WI38 (cell line): ENCODE measurements at regions not wholly inside any gene's neighbourhood (a gene's known extent, or its start where the extent isn't known, plus 50 kb on each side); places are given as distances from the start of the nearest gene placed in this dataset.

Experiments used
- H3K4me3 ChIP-seq: 2 replicates; pipeline ENCODE4 v1.5.1; 2011; ENCODE audit warnings: low read depth, mild to moderate bottlenecking, control low read depth, low read length
- CTCF ChIP-seq: IDR thresholded peaks from 2 replicates; pipeline ENCODE4 v1.5.1; 2012; ENCODE audit warnings: low read depth, mild to moderate bottlenecking, control low read depth, low read length

- TF ChIP-seq CTCF = no peak
- no peak overlapping the region for H3K4me3 ChIP-seq
These were observed 757.6 kb downstream of the LIG4 start for GRCh38 chr13:107457686-107458085.

- no peak overlapping the region for H3K4me3 ChIP-seq
- no peak for TF ChIP-seq CTCF
These were observed 758.9 kb downstream of the LIG4 start for GRCh38 chr13:107456431-107456830.

GRCh38 chr13:107452833-107453232, 762.5 kb downstream of the LIG4 start:
- H3K4me3 ChIP-seq = no peak overlapping the region
- no peak for TF ChIP-seq CTCF

GRCh38 chr13:107450931-107451330, 764.4 kb downstream of the LIG4 start:
- H3K4me3 ChIP-seq = no peak overlapping the region; the same call in 1 of the 2 replicates
- no peak for TF ChIP-seq CTCF

GRCh38 chr13:107450431-107450830, 764.9 kb downstream of the LIG4 start:
- H3K4me3 ChIP-seq = no peak overlapping the region
- TF ChIP-seq CTCF = no peak

- no peak for TF ChIP-seq CTCF
- no peak overlapping the region for H3K4me3 ChIP-seq
These were observed 767.7 kb downstream of the LIG4 start for GRCh38 chr13:107447591-107447990.

GRCh38 chr13:107441279-107441678, 774.1 kb downstream of the LIG4 start:
- H3K4me3 ChIP-seq = no peak overlapping the region
- TF ChIP-seq CTCF = no peak

GRCh38 chr13:107438251-107438650, 777.1 kb downstream of the LIG4 start:
- TF ChIP-seq CTCF = no peak
- no peak overlapping the region for H3K4me3 ChIP-seq
